Mesenchymal stem cell (in vitro differentiated cells and primary cell): ENCODE measurements at regions not wholly inside any gene's neighbourhood (a gene's known extent, or its start where the extent isn't known, plus 50 kb on each side); places are given as distances from the start of the nearest gene placed in this dataset.

ENCODE experiments used
- DNase-seq: peaks from one replicate; pipeline ENCODE4 v3.0.0-alpha.2; 2013
- H2AFZ ChIP-seq: one replicate; pipeline ENCODE4 v1.6.1; 2013; ENCODE audit warnings: low read depth, mild to moderate bottlenecking, control low read depth, inconsistent platforms, low read length, moderate library complexity
- H2AK5ac ChIP-seq: 2 replicates; pipeline ENCODE4 v1.6.1; 2013; ENCODE audit warnings: low read length, moderate library complexity, mild to moderate bottlenecking, inconsistent platforms; ENCODE audit not compliant: severe bottlenecking
- H2BK120ac ChIP-seq: one replicate; pipeline ENCODE4 v1.6.1; 2013; ENCODE audit warnings: low read depth, mild to moderate bottlenecking, inconsistent platforms, low read length, moderate library complexity
- H2BK12ac ChIP-seq, 2 experiments: one replicate each; pipeline ENCODE4 v1.6.1; 2013; ENCODE audit warnings: inconsistent platforms in 2 of 2, low read length in 2 of 2, mild to moderate bottlenecking in 2 of 2, moderate library complexity in 2 of 2, control low read depth in 1 of 2
- H2BK15ac ChIP-seq: one replicate; pipeline ENCODE4 v1.6.1; 2013; ENCODE audit warnings: mild to moderate bottlenecking, low read depth, inconsistent platforms; ENCODE audit not compliant: poor library complexity, severe bottlenecking
- H2BK5ac ChIP-seq: 2 replicates; pipeline ENCODE4 v1.6.1; 2013; ENCODE audit warnings: low read depth, mild to moderate bottlenecking, low read length, control low read depth, inconsistent platforms; ENCODE audit not compliant: poor library complexity, severe bottlenecking
- H3K14ac ChIP-seq, 2 experiments: one replicate each; pipeline ENCODE4 v1.6.1; 2013; ENCODE audit warnings: inconsistent platforms in 2 of 2, low read length in 2 of 2, control low read depth in 1 of 2, mild to moderate bottlenecking in 1 of 2, moderate library complexity in 1 of 2
- H3K18ac ChIP-seq, 2 experiments: one replicate each; pipeline ENCODE4 v1.6.1; 2013; ENCODE audit warnings: inconsistent platforms in 2 of 2, low read length in 2 of 2, control low read depth in 1 of 2, low read depth in 1 of 2, mild to moderate bottlenecking in 1 of 2
- H3K23ac ChIP-seq, 2 experiments: one replicate each; pipeline ENCODE4 v1.6.1; 2013; ENCODE audit warnings: inconsistent platforms in 2 of 2, low read length in 2 of 2, mild to moderate bottlenecking in 2 of 2, moderate library complexity in 2 of 2, control low read depth in 1 of 2
- H3K27ac ChIP-seq: 2 replicates; pipeline ENCODE4 v1.5.1; 2013; ENCODE audit warnings: mild to moderate bottlenecking, moderate library complexity, low read length, control low read depth, inconsistent platforms; ENCODE audit not compliant: poor library complexity, severe bottlenecking
- H3K27me3 ChIP-seq, 2 experiments: 2 replicates each; pipeline versions ENCODE4 v1.6.1 to v1.7.0; 2013; ENCODE audit warnings: low read length in 2 of 2, mild to moderate bottlenecking in 2 of 2, moderate library complexity in 2 of 2, control low read depth in 1 of 2, inconsistent platforms in 1 of 2; ENCODE audit not compliant: control insufficient read depth in 1 of 2, insufficient read depth in 1 of 2
- H3K36me3 ChIP-seq, 2 experiments: 2 replicates each; pipeline versions ENCODE4 v1.6.1 to v1.7.0; 2013; ENCODE audit warnings: low read length in 2 of 2, control low read depth in 1 of 2, inconsistent platforms in 1 of 2, low read depth in 1 of 2, mild to moderate bottlenecking in 1 of 2; ENCODE audit not compliant: insufficient read depth in 2 of 2, control insufficient read depth in 1 of 2
- H3K4ac ChIP-seq, 2 experiments: one replicate each; pipeline ENCODE4 v1.6.1; 2013; ENCODE audit warnings: inconsistent platforms in 2 of 2, low read length in 2 of 2, mild to moderate bottlenecking in 2 of 2, moderate library complexity in 2 of 2, control low read depth in 1 of 2, low read depth in 1 of 2
- H3K4me1 ChIP-seq: 2 replicates; pipeline ENCODE4 v1.6.1; 2013; ENCODE audit warnings: low read depth, low read length, control low read depth; ENCODE audit not compliant: control insufficient read depth, insufficient read depth
- H3K4me2 ChIP-seq: 2 replicates; pipeline ENCODE4 v1.6.1; 2013; ENCODE audit warnings: low read length, mild to moderate bottlenecking, inconsistent platforms; ENCODE audit not compliant: poor library complexity, severe bottlenecking
- H3K4me3 ChIP-seq, 2 experiments: 2 replicates each; pipeline versions ENCODE4 v1.5.1 to v1.7.0; 2013; ENCODE audit warnings: low read length in 2 of 2, mild to moderate bottlenecking in 2 of 2, control low read depth in 1 of 2, low read depth in 1 of 2; ENCODE audit not compliant: insufficient read depth in 1 of 2
- H3K79me1 ChIP-seq: replicated peaks from 2 replicates; pipeline ENCODE4 v1.6.1; 2013; ENCODE audit warnings: mild to moderate bottlenecking, control low read depth, low read length, inconsistent platforms; ENCODE audit not compliant: poor library complexity, severe bottlenecking
- H3K9ac ChIP-seq: 2 replicates; pipeline ENCODE4 v1.7.0; 2013; ENCODE audit warnings: mild to moderate bottlenecking, low read length, moderate library complexity
- H3K9me3 ChIP-seq: 2 replicates; pipeline ENCODE4 v1.7.0; 2013; ENCODE audit warnings: mild to moderate bottlenecking, low read length; ENCODE audit not compliant: control insufficient read depth
- H4K8ac ChIP-seq: one replicate; pipeline ENCODE4 v1.6.1; 2013; ENCODE audit warnings: inconsistent platforms, mild to moderate bottlenecking, low read length, moderate library complexity
- H4K91ac ChIP-seq: one replicate; pipeline ENCODE4 v1.6.1; 2013; ENCODE audit warnings: mild to moderate bottlenecking, low read length, inconsistent platforms
- WGBS: methylation state at CpG from one replicate; pipeline ENCODE4 v1.1.7; 2013; ENCODE audit warnings: mixed read lengths; 5-methylcytosine and 5-hydroxymethylcytosine counted together

GRCh38 chr9:107064378-107064777 is 201.4 kb downstream of the ZNF462 start:
- WGBS = 71% methylated on average over 2 of the region's 2 CpGs
- Histone ChIP-seq H2AFZ (no peak overlapping the region), H3K27ac (no peak overlapping the region), H3K9ac (no peak overlapping the region), H3K4me1 (no peaks in the 10 kb centered on the region), H2BK5ac (no peak overlapping the region), H3K27me3 (peaks cover 0 to 7% of the 10 kb centered on the region in 2 experiments), H2BK120ac (no peak overlapping the region), H3K18ac (no peak overlapping the region), H3K23ac (no peak overlapping the region), H3K4me3 (no peak overlapping the region), H3K4ac (no peak overlapping the region), H2BK15ac (no peak overlapping the region), H3K79me1 (no peaks in the 10 kb centered on the region), H2BK12ac (no peak overlapping the region), H3K36me3 (no peaks in the 10 kb centered on the region), H3K4me2 (no peak overlapping the region), H2AK5ac (no peak overlapping the region), H3K9me3 (no peaks in the 10 kb centered on the region), H4K91ac (no peak overlapping the region), H3K14ac (no peak overlapping the region), H4K8ac (no peak overlapping the region)
- no peak for DNase-seq

GRCh38 chr9:107065549-107065948 is 202.6 kb downstream of the ZNF462 start:
- Histone ChIP-seq H3K4me3 (no peak overlapping the region), H4K8ac (no peak overlapping the region), H3K14ac (no peak overlapping the region), H3K18ac (no peak overlapping the region), H3K36me3 (no peaks in the 10 kb centered on the region), H2BK12ac (no peak overlapping the region), H2BK5ac (no peak overlapping the region), H3K9ac (no peak overlapping the region), H3K4me2 (no peak overlapping the region), H3K27ac (no peak overlapping the region), H2AFZ (no peak overlapping the region), H2AK5ac (no peak overlapping the region), H3K27me3 (peaks cover 0 to 7% of the 10 kb centered on the region in 2 experiments), H3K4ac (no peak overlapping the region), H3K4me1 (no peaks in the 10 kb centered on the region), H3K79me1 (no peaks in the 10 kb centered on the region), H2BK120ac (no peak overlapping the region), H3K9me3 (no peaks in the 10 kb centered on the region), H2BK15ac (no peak overlapping the region), H3K23ac (no peak overlapping the region), H4K91ac (no peak overlapping the region)
- DNase-seq = no peak
- 76% methylated on average over 2 of the region's 2 CpGs for WGBS

- Histone ChIP-seq H2BK120ac (no peak overlapping the region), H3K23ac (no peak overlapping the region), H3K4me3 (no peak overlapping the region), H2AK5ac (no peak overlapping the region), H3K27ac (no peak overlapping the region), H3K79me1 (no peaks in the 10 kb centered on the region), H2BK5ac (no peak overlapping the region), H3K9ac (no peak overlapping the region), H3K14ac (peak overlapping the region in 1 of 2 experiments; percentile 39), H2BK12ac (no peak overlapping the region), H2BK15ac (no peak overlapping the region), H3K4me2 (no peak overlapping the region), H4K8ac (no peak overlapping the region), H3K4me1 (no peaks in the 10 kb centered on the region), H3K36me3 (no peaks in the 10 kb centered on the region), H4K91ac (no peak overlapping the region), H3K4ac (no peak overlapping the region), H3K18ac (no peak overlapping the region), H3K27me3 (peaks cover 0 to 7% of the 10 kb centered on the region in 2 experiments), H3K9me3 (no peaks in the 10 kb centered on the region), H2AFZ (no peak overlapping the region)
- DNase-seq = no peak
- 84% methylated on average over 6 of the region's 6 CpGs for WGBS
Measured at GRCh38 chr9:107067739-107068416, 204.9 kb downstream of the ZNF462 start.

GRCh38 chr9:107068581-107068980 is 205.6 kb downstream of the ZNF462 start:
- Histone ChIP-seq H3K4me1 (no peaks in the 10 kb centered on the region), H2BK15ac (no peak overlapping the region)
- WGBS = 100% methylated on average over 1 of the region's 2 CpGs

More at GRCh38 chr9:107068581-107068980, 205.6 kb downstream of the ZNF462 start:
- H3K4me2 ChIP-seq = no peak overlapping the region
- peaks cover 0 to 7% of the 10 kb centered on the region in 2 experiments for H3K27me3 ChIP-seq
- H4K91ac ChIP-seq = no peak overlapping the region
- DNase-seq = no peak
- no peak overlapping the region for H2BK120ac ChIP-seq
- H3K9me3 ChIP-seq = no peaks in the 10 kb centered on the region
- H4K8ac ChIP-seq = no peak overlapping the region
- H3K4ac ChIP-seq = no peak overlapping the region
- no peak overlapping the region for H3K9ac ChIP-seq
- H2BK5ac ChIP-seq = no peak overlapping the region
- no peak overlapping the region for H3K27ac ChIP-seq
- no peak overlapping the region for H3K4me3 ChIP-seq
- no peak overlapping the region for H3K18ac ChIP-seq
- no peak overlapping the region for H3K23ac ChIP-seq
- H2AK5ac ChIP-seq = no peak overlapping the region
- no peaks in the 10 kb centered on the region for H3K36me3 ChIP-seq
- no peak overlapping the region for H2AFZ ChIP-seq
- H3K14ac ChIP-seq = no peak overlapping the region
- no peaks in the 10 kb centered on the region for H3K79me1 ChIP-seq
- H2BK12ac ChIP-seq = no peak overlapping the region
